Colonic mucosa (tissue), 4 donors: ENCODE measurements at regions not wholly inside any gene's neighbourhood (a gene's known extent, or its start where the extent isn't known, plus 50 kb on each side); places are given as distances from the start of the nearest gene placed in this dataset.

Source experiments
- DNase-seq: peaks from one replicate; pipeline ENCODE4 v3.0.0-alpha.2; 2020
- H3K27ac ChIP-seq: fragments of 200-600 bp; one replicate; pipeline ENCODE4 v1.8.0; 2021
- H3K27me3 ChIP-seq: fragments of 200-600 bp; one replicate; pipeline ENCODE4 v1.8.0; 2021
- H3K36me3 ChIP-seq: fragments of 200-600 bp; one replicate; pipeline ENCODE4 v1.8.0; 2021
- H3K4me1 ChIP-seq: fragments of 200-600 bp; one replicate; pipeline ENCODE4 v1.8.0; 2021; ENCODE audit warnings: mild to moderate bottlenecking
- H3K4me3 ChIP-seq: fragments of 200-600 bp; one replicate; pipeline ENCODE4 v1.8.0; 2021
- H3K9ac ChIP-seq, 2 donors: one replicate each; pipeline ENCODE4 v1.7.0; 2013; ENCODE audit warnings: control low read depth in 2 of 2, low read depth in 2 of 2, low read length in 2 of 2
- H3K9me3 ChIP-seq: fragments of 200-600 bp; one replicate; pipeline ENCODE4 v1.8.0; 2021
- intact Hi-C: fragments of 100-400 bp; cut with DNase I; formaldehyde crosslinking; loops from one replicate; pipeline ENCODE4 v1.14.1; 2022
- TF ChIP-seq, protein P1 (sequence below): fragments of 200-600 bp; IDR thresholded peaks from one replicate; pipeline ENCODE4 v1.8.0; 2022; ENCODE audit warnings: antibody characterized with exemption, mild to moderate bottlenecking
- donor health status: healthy.
- donor health status: DM: no; HTN: no; CAD: no.
- donor health status: DM: no; HTN: no; CAD: no.

DNA sequence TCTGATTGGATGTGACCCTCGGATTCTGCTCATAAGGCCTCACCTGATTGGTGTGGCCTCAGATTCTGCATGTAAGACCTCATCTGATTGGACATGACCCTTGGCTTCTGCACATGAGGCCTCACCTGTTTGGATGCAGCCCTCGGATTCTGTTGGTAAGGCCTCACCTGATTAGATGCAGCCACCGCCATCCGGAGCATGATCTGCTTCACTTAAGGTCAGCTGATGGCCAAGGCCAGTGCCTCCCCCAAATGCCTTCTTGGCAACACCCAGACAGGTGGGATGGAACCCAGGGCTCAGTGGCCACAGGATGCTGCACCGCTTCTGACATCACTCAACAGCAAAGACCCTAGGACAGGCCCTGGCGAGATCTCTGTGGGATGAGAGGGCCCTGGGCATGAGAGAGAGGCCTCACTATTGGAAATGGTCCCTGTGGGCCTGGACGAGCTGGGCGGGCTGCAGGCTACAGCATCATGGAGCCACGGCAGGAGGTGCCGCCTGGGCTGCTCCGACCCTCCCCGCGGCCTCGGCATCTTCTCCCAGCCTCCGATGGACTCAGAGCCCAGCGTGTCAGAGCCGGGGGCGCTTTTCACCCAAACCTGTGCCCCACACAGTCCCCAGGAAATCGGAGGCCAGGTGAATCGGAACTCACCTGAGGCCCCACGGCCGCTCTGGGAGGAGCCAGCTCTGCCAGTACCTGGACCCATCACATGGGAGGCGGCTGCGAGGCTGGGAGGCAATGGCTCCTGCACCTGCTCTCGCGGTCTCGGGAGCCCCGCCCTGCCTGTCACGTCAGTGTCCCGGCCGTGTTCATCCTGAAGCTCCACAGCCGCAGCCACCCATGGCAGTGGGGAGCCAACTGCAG, 60.9 kb upstream of the ZNF469 start:
- no peaks in the 10 kb centered on the region for H3K36me3 ChIP-seq
- TF ChIP-seq, protein P1, sequence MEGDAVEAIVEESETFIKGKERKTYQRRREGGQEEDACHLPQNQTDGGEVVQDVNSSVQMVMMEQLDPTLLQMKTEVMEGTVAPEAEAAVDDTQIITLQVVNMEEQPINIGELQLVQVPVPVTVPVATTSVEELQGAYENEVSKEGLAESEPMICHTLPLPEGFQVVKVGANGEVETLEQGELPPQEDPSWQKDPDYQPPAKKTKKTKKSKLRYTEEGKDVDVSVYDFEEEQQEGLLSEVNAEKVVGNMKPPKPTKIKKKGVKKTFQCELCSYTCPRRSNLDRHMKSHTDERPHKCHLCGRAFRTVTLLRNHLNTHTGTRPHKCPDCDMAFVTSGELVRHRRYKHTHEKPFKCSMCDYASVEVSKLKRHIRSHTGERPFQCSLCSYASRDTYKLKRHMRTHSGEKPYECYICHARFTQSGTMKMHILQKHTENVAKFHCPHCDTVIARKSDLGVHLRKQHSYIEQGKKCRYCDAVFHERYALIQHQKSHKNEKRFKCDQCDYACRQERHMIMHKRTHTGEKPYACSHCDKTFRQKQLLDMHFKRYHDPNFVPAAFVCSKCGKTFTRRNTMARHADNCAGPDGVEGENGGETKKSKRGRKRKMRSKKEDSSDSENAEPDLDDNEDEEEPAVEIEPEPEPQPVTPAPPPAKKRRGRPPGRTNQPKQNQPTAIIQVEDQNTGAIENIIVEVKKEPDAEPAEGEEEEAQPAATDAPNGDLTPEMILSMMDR, result no peak
- no peak for DNase-seq
- no peak overlapping the region for H3K27ac ChIP-seq
- intact Hi-C loops, result no loop called here
- H3K4me1 ChIP-seq, result no peaks in the 10 kb centered on the region
- no peaks in the 10 kb centered on the region for H3K27me3 ChIP-seq
- no peak overlapping the region for H3K4me3 ChIP-seq
- H3K9me3 ChIP-seq, result no peaks in the 10 kb centered on the region
- H3K9ac ChIP-seq, result no peak overlapping the region

DNA sequence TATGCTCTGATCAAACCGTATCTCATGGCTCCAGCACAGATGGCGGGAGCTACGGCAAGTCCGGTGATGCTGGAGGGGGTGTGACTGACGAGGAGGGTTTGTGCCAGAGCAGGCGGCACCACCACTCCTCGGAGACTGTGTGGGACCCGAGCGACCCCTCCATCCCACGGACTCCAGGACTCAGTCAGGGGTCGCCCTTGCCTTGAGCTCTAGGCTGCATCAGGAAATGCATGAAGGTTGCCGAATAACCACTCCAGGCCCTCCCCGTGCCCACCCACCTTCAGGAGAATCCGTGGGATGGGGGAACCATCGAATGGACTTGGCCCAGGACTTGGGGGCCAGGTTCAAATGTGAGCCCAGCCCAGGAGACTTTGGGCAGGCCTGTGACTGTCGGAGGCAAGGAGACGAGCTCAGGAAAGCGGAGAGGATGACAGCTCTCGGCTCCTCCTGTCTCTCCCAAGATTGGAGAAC, 60.2 kb upstream of the ZNF469 start:
- no peak for DNase-seq
- Histone ChIP-seq H3K27me3 (no peaks in the 10 kb centered on the region), H3K9ac (no peak overlapping the region), H3K4me3 (no peak overlapping the region), H3K27ac (no peak overlapping the region), H3K9me3 (no peaks in the 10 kb centered on the region), H3K36me3 (no peaks in the 10 kb centered on the region), H3K4me1 (no peaks in the 10 kb centered on the region)
- intact Hi-C loops, result no loop called here
- TF ChIP-seq, protein P1, result no peak

DNA sequence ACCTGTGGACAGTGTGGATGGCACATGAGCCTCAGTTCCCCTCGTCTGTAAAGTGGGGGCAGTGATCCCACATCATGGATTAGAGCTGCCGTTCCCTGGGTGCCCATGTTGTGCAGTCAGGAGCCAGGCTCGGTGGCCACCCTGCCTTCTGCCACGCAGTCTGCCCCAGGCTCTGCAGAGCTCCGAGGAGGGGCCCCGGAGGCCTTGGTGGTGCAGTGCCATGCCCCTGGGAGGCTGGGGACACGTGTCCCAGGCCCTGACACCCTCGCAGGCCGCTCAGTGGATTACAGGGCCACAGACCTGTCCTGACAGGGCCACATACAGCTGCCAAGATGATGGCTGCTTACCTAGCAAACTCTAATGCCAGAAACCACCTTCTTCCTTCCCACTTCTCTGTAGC, 59.7 kb upstream of the ZNF469 start:
- intact Hi-C loops, result no loop called here
- no peaks in the 10 kb centered on the region for H3K36me3 ChIP-seq
- no peaks in the 10 kb centered on the region for H3K27me3 ChIP-seq
- no peak overlapping the region for H3K9ac ChIP-seq
- TF ChIP-seq, protein P1, result no peak
- no peak for DNase-seq
- no peaks in the 10 kb centered on the region for H3K4me1 ChIP-seq
- no peak overlapping the region for H3K4me3 ChIP-seq
- no peaks in the 10 kb centered on the region for H3K9me3 ChIP-seq
- H3K27ac ChIP-seq, result no peak overlapping the region

DNA sequence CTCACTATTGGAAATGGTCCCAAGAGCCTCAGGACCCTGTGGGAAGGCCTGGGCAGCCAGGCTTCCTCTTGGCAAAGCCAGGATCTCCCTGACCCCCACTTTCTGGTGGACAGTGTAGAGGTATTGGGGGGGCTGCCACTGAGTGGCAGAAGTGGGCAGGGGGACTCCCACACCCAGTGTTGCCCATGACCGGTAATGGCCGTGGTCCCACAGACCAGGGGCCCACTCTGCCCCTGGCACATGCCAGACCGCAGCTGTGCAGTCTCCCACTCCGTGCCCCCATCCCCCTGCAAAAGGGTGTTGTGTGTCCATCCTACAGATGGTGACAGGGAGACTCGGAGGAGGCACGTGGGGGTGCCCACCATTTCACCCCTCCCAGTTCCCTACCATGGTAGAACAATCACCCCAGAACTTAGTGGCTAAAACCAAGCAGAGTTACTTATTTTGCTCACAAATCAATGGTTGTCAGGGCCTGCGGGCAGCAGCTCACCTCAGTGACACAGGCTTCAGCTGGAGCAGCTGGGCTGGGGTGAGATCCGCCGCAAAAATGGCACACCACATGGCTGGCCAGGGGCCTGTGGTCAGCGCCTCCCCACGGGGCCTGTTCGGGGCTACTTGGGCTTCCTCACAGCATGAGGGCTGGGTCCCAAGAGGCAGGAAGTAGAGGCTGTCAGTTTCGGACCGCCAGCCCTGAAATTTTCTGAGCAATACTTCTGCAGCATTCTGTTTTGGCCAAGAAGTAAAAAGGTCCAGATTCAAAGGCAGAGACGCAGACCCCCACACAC, 59.0 kb upstream of the ZNF469 start:
- intact Hi-C loops, result no loop called here
- Histone ChIP-seq H3K4me3 (no peak overlapping the region), H3K9me3 (no peaks in the 10 kb centered on the region), H3K9ac (no peak overlapping the region), H3K27ac (no peak overlapping the region), H3K27me3 (no peaks in the 10 kb centered on the region), H3K36me3 (no peaks in the 10 kb centered on the region), H3K4me1 (no peaks in the 10 kb centered on the region)
- no peak for DNase-seq
- TF ChIP-seq, protein P1, result no peak

DNA sequence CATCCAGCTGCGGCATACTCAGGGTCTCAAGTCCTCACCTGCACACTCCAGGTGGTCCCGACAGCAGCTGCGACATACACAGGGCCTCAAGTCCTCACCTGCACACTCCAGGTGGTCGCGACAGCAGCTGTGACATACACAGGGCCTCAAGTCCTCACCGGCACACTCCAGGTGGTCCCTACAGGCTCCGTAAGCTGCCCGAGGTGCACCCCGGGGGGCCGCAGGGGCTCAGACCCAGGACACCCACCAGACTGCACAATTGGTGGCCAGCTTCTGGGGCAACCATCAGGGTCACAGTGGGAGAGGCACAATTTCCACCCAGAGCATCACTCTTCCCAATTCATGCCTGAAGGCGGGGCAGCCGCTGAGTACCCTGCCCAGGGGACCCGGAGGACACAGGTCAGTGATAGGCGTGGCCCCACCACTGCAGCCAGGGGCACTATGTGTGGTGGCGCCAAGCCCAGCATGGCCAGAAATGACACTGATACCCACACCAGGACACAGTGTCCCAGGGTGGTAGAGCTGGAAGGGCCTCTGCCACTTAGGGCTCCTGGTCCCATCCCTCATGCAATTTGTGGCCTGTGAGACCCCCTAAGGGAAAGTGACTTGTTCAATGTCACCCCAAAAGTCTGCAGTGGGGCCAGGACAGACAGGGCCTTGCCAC, 57.5 kb upstream of the ZNF469 start:
- Histone ChIP-seq H3K9ac (no peak overlapping the region), H3K4me1 (no peaks in the 10 kb centered on the region), H3K36me3 (no peaks in the 10 kb centered on the region), H3K4me3 (no peak overlapping the region), H3K27ac (no peak overlapping the region), H3K27me3 (no peaks in the 10 kb centered on the region), H3K9me3 (no peaks in the 10 kb centered on the region)
- no peak for DNase-seq
- TF ChIP-seq, protein P1, result no peak
- intact Hi-C loops, result no loop called here
